ENCODE measurements at regions not wholly inside any gene's neighbourhood (a gene's known extent, or its start where the extent isn't known, plus 50 kb on each side); places are given as distances from the start of the nearest gene placed in this dataset.

DNA sequence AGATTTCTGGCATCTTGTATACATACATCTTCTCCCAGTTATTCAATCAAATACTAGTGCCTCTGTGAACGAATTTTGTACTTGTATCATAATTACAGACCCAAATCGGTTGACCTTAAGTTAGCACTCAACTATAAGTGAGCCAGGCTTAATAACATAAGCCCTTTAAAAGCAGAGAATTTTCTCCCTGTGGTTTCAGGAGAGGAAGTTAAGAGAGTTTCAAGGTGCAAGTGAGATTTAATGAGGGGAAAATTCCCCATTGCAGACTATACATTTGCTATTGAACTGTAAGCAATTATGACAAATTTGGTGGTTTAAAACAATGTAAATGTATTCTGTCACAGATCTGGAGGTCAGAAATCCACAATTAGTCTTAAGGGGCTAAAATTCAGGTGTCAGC is 261.9 kb upstream of the NREP start:
- ATAC-seq (replicated peaks in 6 of 8): no peak
- H3K27ac ChIP-seq: no peak overlapping the region
- in situ Hi-C loops (cut with MboI; ENCODE audit: low pct_unique_long_range_greater_than_20kb in 2 of 9, low sequenced_read_pairs in 9 of 9, unreplicated experiment in 9 of 9): no loop called here
- H3K4me1 ChIP-seq (replicated peaks in 1 of 2): peaks cover 0 to 4% of the 10 kb centered on the region in 2 donors
- 29 to 90% (median 60%) methylated on average over 1 to 2 of the region's 2 CpGs; no CpG with 5 or more reads in 2 of the 10 experiments for WGBS, 10 experiments
- H3K4me3 ChIP-seq: no peak overlapping the region

DNA sequence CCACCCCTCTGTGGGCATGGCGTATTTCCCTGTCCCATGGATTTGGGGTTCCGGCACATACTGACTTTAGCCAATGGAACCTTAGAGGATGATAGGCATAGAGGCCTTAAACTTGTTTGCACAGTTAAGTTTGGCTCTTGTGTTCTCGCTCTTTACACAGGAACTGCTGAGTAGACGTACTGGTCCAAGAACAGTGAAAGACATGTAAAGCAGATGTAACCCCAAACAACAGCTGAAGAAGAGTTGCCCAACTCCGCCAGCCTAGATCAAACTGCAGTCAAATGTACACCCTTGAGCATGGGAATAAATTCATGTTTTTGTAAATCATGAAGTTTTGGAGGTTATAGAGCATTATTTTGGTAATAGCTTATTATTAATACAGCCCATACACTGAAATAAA is 260.0 kb upstream of the NREP start:
- WGBS, 10 experiments: 33 to 100% (median 88%) methylated on average over 1 to 5 of the region's 5 CpGs; no CpG with 5 or more reads in 3 of the 10 experiments
- ATAC-seq (replicated peaks in 6 of 8): no peak
- no peak overlapping the region for H3K27ac ChIP-seq
- no peak overlapping the region for H3K4me3 ChIP-seq
- peaks cover 5 to 6% of the 10 kb centered on the region in 2 donors for H3K4me1 ChIP-seq (replicated peaks in 1 of 2)
- in situ Hi-C loops (cut with MboI; ENCODE audit: low pct_unique_long_range_greater_than_20kb in 2 of 9, low sequenced_read_pairs in 9 of 9, unreplicated experiment in 9 of 9): no loop called here

DNA sequence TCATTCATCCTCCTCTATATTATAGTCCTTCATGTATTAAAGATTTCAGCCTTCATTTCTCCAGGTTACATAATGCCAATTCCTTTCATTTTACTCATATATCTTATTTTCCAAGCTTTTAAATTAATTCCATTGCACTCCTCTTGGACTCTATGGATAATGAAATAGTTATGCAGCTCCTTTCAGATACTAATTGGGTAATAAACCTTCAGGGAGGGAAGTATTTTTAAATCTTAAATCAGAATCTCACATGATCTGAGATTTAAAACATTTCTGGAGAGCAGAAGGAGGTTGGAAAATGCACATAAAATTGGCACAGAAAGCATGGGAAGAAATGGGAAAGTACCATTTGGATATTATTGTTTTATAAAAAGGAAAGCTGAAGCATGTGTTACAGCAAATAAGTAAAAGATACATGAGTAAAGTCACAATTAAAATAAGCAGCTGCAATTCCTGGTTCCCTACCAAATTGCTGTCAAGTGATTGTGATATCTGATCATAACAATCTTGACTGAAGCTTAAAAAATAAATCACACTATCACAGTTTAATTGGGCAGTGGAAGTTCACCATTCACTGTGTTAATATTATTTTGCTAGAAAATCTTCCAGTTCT is 257.9 kb upstream of the NREP start:
- Histone ChIP-seq H3K4me1 (replicated peaks in 1 of 2) (peaks cover 5 to 9% of the 10 kb centered on the region in 2 donors), H3K27ac (no peak overlapping the region), H3K4me3 (no peak overlapping the region)
- in situ Hi-C loops (cut with MboI; ENCODE audit: low pct_unique_long_range_greater_than_20kb in 2 of 9, low sequenced_read_pairs in 9 of 9, unreplicated experiment in 9 of 9): no loop called here
- peak in 1 of 8 experiments; percentile 29 for ATAC-seq (replicated peaks in 6 of 8)

DNA sequence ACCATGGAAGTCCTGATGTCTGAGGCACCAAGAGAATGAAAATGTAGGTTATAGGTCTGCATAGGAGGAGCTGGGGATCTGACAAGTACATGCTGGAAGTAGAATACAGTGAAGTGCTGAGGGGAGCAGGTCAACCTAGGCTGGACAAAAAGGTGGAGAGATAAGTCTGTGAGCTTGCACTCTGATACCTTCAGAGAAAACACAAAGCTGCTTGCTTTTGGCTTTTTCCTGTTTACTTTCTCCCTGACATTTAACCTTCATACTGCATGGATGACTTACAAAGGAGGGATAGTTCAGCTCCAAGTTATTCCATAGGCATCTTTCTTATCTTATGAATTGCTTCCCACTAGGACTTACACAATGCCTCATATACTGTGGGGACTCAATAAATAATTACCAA is 256.7 kb upstream of the NREP start:
- Histone ChIP-seq H3K27ac (no peak overlapping the region), H3K4me3 (no peak overlapping the region), H3K4me1 (replicated peaks in 1 of 2) (peaks cover 5 to 9% of the 10 kb centered on the region in 2 donors)
- no peak for ATAC-seq (replicated peaks in 6 of 8)
- in situ Hi-C loops (cut with MboI; ENCODE audit: low pct_unique_long_range_greater_than_20kb in 2 of 9, low sequenced_read_pairs in 9 of 9, unreplicated experiment in 9 of 9): no loop called here

DNA sequence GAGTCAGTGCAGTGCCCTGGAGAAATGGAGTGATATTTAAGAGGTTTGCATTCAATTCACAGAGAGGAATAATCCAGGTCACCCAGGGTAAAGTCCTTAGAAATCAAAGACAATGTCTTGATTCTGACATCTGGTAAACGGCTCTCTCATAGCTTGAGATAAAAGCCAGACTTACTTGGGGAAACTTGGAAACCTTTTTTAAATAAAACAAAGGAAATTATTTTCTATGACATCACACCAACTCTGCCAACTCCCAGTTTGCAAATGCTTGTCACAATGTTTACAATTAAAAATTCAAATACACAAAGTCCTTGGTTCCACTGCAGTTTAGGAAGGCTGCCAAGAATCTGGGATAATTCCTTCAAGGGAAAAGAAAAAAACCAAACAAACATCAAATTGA is 255.1 kb upstream of the NREP start:
- H3K4me3 ChIP-seq: no peak overlapping the region

DNA sequence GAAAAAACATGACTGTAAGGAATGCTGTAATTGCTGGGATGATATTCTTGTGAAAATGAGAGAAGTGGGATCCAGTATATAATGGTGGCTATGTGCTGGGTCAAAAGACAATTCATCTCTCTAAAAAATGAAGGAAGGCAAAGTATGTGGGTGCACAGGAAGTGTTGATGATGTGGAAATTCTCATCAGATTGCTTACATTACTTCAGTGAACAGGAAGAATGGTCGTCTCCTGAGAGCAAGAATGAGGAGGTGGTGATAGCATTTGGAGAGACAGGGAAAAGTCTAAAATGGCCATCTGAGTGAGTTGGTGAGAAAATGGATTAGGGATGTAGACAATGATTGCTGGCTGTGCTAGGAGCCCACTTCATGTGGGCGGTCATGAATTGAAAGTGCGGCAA is 253.5 kb upstream of the NREP start:
- Histone ChIP-seq H3K27ac (no peak overlapping the region), H3K4me1 (replicated peaks in 1 of 2) (peaks cover 5 to 9% of the 10 kb centered on the region in 2 donors), H3K4me3 (no peak overlapping the region)
- ATAC-seq (replicated peaks in 6 of 8): no peak
- 33 to 100% (median 94%) methylated on average over 1 to 3 of the region's 3 CpGs; no CpG with 5 or more reads in 1 of the 10 experiments for WGBS, 10 experiments
- in situ Hi-C loops (cut with MboI; ENCODE audit: low pct_unique_long_range_greater_than_20kb in 2 of 9, low sequenced_read_pairs in 9 of 9, unreplicated experiment in 9 of 9): no loop called here

More for the DNA sequence above, 255.1 kb upstream of the NREP start:
- ATAC-seq (replicated peaks in 6 of 8): peak in 5 of 8 experiments; percentile 52 to 96 (median 58)
- H3K27ac ChIP-seq: no peak overlapping the region
- in situ Hi-C loops (cut with MboI; ENCODE audit: low pct_unique_long_range_greater_than_20kb in 2 of 9, low sequenced_read_pairs in 9 of 9, unreplicated experiment in 9 of 9): no loop called here
- peaks cover 5 to 9% of the 10 kb centered on the region in 2 donors for H3K4me1 ChIP-seq (replicated peaks in 1 of 2)
- WGBS, 10 experiments: 0 to 40% (median 3%) methylated on average over 1 of the region's 1 CpG; no CpG with 5 or more reads in 2 of the 10 experiments

DNA sequence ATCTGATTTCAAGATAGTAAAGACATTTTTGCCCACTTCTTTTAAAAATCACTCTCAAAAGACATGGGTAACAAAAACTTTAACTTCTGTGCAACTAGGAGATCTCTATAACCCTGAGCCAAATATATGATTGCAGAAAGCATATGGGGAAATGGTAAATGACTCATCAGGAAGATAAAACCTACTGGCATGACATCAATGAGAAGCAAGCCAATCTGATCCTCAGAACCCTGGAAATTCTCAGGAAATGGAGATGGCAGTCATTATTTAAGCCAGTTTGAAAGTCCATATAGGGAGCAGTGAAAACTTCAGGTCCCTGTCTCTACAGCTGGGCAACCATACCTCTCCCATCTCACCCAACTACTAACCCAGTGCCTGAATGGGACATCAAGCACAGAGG is 249.7 kb upstream of the NREP start:
- no peak for ATAC-seq (replicated peaks in 6 of 8)
- Histone ChIP-seq H3K4me3 (no peak overlapping the region), H3K4me1 (replicated peaks in 1 of 2) (peaks cover 0 to under 1% of the 10 kb centered on the region in 2 donors), H3K27ac (no peak overlapping the region)
- in situ Hi-C loops (cut with MboI; ENCODE audit: low pct_unique_long_range_greater_than_20kb in 2 of 9, low sequenced_read_pairs in 9 of 9, unreplicated experiment in 9 of 9): no loop called here

DNA sequence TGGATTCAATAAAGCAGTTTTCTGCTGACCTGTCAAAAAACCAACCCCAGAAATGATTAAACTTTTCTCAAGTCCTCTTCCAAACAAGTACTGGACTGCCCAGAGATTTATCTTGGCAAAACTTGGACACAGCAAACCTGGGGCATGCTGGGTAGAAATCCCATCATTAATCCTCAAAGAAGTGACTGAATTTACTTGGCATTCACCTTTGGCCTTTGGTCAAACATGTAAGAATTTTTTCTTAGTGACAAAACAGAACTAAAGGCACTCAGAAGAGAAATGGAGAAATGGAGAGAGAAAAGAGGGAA is 248.6 kb upstream of the NREP start:
- Histone ChIP-seq H3K4me1 (replicated peaks in 1 of 2) (no peaks in the 10 kb centered on the region), H3K27ac (no peak overlapping the region), H3K4me3 (no peak overlapping the region)
- in situ Hi-C loops (cut with MboI; ENCODE audit: low pct_unique_long_range_greater_than_20kb in 2 of 9, low sequenced_read_pairs in 9 of 9, unreplicated experiment in 9 of 9): no loop called here
- peak in 1 of 8 experiments; percentile 55 for ATAC-seq (replicated peaks in 6 of 8)

DNA sequence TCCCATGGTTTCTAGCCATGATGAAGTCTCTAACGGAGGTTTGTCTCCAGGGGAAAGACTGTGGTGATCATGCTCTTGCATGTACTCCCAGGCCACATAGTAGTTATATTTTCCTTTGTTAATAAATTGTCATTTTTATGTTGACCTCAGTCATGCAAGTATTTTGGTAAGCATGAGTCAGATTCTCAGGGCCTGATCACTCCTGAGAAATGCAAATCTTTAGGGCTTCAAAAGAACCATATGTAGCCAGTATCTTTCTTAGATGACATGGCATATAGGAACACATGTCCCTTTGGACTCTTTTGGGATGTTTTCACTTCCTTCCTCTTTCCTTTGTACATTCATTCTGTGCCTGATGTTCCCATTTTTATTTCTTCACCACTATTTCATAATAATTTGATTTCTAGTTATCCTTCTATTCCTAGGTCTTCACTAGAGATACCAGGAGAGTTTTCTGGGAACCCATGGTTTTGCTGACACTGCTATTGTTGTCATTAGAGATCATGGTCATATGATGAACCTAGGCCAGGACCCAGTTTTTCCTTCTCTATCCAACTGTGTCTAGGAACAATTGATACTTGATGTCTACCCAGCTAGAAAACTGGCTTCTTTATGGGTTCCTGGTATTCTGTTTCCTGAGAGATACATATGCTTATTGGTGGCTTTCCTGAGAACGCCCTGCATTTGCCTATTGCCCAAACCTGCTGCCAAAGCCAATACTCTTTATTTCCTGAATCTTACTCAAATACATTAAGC is 248.1 kb upstream of the NREP start:
- peak in 3 of 8 experiments; percentile 60 to 90 (median 89) for ATAC-seq (replicated peaks in 6 of 8)

DNA sequence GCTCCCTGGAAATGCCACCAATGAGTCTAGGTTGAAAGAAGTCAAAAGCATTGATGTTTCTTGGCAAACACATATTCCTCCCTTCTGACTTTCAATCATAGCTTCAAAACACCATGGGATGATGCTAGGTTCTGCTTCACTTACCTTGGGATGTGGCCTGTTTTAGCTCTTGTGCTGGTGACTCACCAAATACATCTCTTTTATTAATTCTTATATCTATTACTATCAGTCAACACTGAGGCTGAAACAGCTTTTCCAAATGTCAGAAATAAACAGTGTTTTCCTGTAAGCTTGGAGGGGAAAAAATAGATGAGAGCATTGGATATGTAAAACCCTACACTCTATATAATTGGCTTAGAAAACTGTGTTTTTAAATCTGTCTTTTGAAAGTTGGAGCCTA is 245.4 kb upstream of the NREP start:
- in situ Hi-C loops (cut with MboI; ENCODE audit: low pct_unique_long_range_greater_than_20kb in 2 of 9, low sequenced_read_pairs in 9 of 9, unreplicated experiment in 9 of 9): no loop called here
- Histone ChIP-seq H3K4me1 (replicated peaks in 1 of 2) (no peaks in the 10 kb centered on the region), H3K27ac (no peak overlapping the region), H3K4me3 (no peak overlapping the region)
- no peak for ATAC-seq (replicated peaks in 6 of 8)

More for the DNA sequence above, 248.1 kb upstream of the NREP start:
- Histone ChIP-seq H3K4me1 (replicated peaks in 1 of 2) (no peaks in the 10 kb centered on the region), H3K27ac (no peak overlapping the region), H3K4me3 (no peak overlapping the region)
- in situ Hi-C loops (cut with MboI; ENCODE audit: low pct_unique_long_range_greater_than_20kb in 2 of 9, low sequenced_read_pairs in 9 of 9, unreplicated experiment in 9 of 9): no loop called here
- WGBS, 10 experiments: 0 to 100% (median 70%) methylated on average over 1 to 2 of the region's 2 CpGs; no CpG with 5 or more reads in 1 of the 10 experiments

DNA sequence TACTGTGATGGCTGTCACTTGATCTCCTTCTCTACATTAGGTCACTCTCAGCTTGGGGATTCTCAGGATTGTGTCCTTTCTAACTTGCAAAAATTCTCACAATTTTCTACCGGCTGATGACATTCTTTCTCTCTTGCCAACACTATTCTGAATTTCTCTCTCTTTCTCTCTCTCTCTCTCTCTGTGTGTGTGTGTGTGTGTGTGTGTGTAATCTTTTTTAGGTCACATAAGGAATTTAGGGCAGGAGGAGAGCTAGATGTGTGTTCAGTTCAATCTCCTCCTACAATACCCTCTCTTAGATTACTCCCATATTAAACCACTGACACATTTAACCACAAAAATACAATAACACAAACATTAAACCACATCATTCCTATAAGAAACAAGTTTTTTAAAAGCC is 242.3 kb upstream of the NREP start:
- WGBS, 10 experiments: 0 to 100% (median 80%) methylated on average over 1 of the region's 1 CpG; no CpG with 5 or more reads in 3 of the 10 experiments
- in situ Hi-C loops (cut with MboI; ENCODE audit: low pct_unique_long_range_greater_than_20kb in 2 of 9, low sequenced_read_pairs in 9 of 9, unreplicated experiment in 9 of 9): no loop called here
- no peak overlapping the region for H3K27ac ChIP-seq
- no peak overlapping the region for H3K4me3 ChIP-seq
- no peaks in the 10 kb centered on the region for H3K4me1 ChIP-seq (replicated peaks in 1 of 2)
- peak in 1 of 8 experiments; percentile 31 for ATAC-seq (replicated peaks in 6 of 8)

DNA sequence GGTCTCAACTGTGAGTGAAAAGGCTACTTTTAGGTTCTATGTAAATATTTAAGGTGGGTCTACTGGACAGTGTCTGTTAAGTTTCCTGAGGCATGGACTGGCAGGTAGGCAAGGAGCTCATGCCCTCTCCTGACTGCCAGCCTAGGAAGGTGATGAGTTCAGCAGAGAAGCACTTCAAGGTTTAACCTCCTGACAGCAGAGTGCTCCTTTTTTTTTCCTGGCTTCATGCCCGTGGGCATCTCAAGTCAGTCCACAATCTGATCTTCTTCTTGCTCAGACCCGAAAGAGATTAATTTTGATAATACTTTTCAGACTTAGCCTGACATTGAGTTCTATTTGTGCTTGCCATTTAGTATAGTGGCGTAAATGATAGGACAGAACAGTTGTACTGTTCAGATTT is 241.9 kb upstream of the NREP start:
- in situ Hi-C loops (cut with MboI; ENCODE audit: low pct_unique_long_range_greater_than_20kb in 2 of 9, low sequenced_read_pairs in 9 of 9, unreplicated experiment in 9 of 9): no loop called here
- Histone ChIP-seq H3K4me1 (replicated peaks in 1 of 2) (no peaks in the 10 kb centered on the region), H3K4me3 (no peak overlapping the region), H3K27ac (no peak overlapping the region)
- ATAC-seq (replicated peaks in 6 of 8): no peak
- WGBS, 10 experiments: 29 to 100% (median 73%) methylated on average over 1 to 3 of the region's 3 CpGs; no CpG with 5 or more reads in 2 of the 10 experiments

DNA sequence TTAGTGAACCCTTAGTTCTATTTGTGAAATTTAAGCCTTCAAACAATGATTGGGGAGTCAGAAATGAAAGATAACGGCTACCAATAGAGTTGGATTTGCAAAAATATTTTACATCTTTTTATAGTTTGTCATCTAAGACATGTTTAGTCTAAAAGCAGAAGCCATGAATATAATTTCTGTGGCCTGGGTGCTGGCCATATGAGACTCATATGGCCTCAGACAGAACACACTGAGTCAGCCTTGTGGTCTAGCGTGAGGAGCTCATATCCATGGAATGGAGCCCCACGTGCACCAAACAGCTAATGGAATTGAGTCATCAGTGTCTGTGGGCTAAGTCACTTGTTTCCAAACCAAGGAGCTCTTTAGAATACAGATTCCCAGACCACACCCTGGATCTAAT is 240.7 kb upstream of the NREP start:
- peak in 4 of 8 experiments; percentile 27 to 100 (median 92) for ATAC-seq (replicated peaks in 6 of 8)
- H3K4me1 ChIP-seq (replicated peaks in 1 of 2): no peaks in the 10 kb centered on the region
- 0 to 100% (median 70%) methylated on average over 1 to 3 of the region's 3 CpGs; no CpG with 5 or more reads in 1 of the 10 experiments for WGBS, 10 experiments
- in situ Hi-C loops (cut with MboI; ENCODE audit: low pct_unique_long_range_greater_than_20kb in 2 of 9, low sequenced_read_pairs in 9 of 9, unreplicated experiment in 9 of 9): no loop called here
- H3K27ac ChIP-seq: no peak overlapping the region
- H3K4me3 ChIP-seq: no peak overlapping the region

DNA sequence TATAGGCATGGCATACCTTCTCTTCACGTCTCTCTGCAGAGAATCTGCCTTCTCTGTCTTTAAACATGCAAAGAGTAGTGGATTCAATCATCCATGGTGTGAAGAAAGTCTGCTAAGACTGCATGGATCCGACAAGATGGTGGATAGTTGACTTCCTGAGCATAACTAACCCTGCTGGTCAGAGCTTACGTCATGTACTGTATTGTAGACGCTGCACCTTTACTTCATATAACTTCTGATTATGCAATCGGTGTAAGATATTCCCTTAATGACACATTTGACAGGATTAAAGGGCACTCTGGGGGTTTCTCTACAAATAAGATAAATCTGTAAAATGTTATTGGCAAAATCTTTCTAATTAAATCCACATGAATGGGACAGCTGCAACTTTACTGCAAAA is 240.3 kb upstream of the NREP start:
- 0 to 100% (median 75%) methylated on average over 1 to 5 of the region's 5 CpGs; no CpG with 5 or more reads in 1 of the 10 experiments for WGBS, 10 experiments
- H3K4me3 ChIP-seq: no peak overlapping the region
- H3K27ac ChIP-seq: no peak overlapping the region
- in situ Hi-C loops (cut with MboI; ENCODE audit: low pct_unique_long_range_greater_than_20kb in 2 of 9, low sequenced_read_pairs in 9 of 9, unreplicated experiment in 9 of 9): no loop called here
- H3K4me1 ChIP-seq (replicated peaks in 1 of 2): no peaks in the 10 kb centered on the region
- ATAC-seq (replicated peaks in 6 of 8): peak in 1 of 8 experiments; percentile 10
